HepG2 (cell line): ENCODE measurements at regions not wholly inside any gene's neighbourhood (a gene's known extent, or its start where the extent isn't known, plus 50 kb on each side); places are given as distances from the start of the nearest gene placed in this dataset.

Experiments used
- ATAC-seq: fragments of 200-7000 bp; cut with Tn5 transposase; 3 replicates; pipeline ENCODE4 v1.9.1; 2020; ENCODE audit warnings: mild to moderate bottlenecking, moderate library complexity
- BruUV-seq: library from RNA; stranded (reverse); fragments of 400-500 nt; replicated peaks from 2 replicates; lab custom pipeline; 2021; lab: Mats Ljungman, UMichigan
- CTCF ChIA-PET: fragments of 300-600 bp; formaldehyde crosslinking; extraction: SDS; loops from one replicate; lab custom pipeline; 2021; ENCODE audit warnings: low total read pairs, inconsistent platforms, low intra/inter-chr PET ratio; lab: Yijun Ruan, JAX
- POLR2A ChIA-PET: fragments of 350-600 bp; sonication (Branson Sonifier 250); formaldehyde crosslinking; loops from one replicate; lab custom pipeline; 2020; ENCODE audit warnings: antibody characterized with exemption, inconsistent platforms; lab: Yijun Ruan, JAX
- DNase-seq: peaks from one replicate; pipeline ENCODE4 v3.0.0-alpha.2; 2015; ENCODE audit warnings: low spot score
- FAIRE-seq: peaks from 3 replicates; lab custom pipeline; 2011; peaks lifted over from hg19 to GRCh38; lab: Jason Lieb, UNC
- H2AFZ ChIP-seq: one replicate; pipeline ENCODE4 v1.6.1; 2011; ENCODE audit warnings: low read length, inconsistent platforms
- H3K27ac ChIP-seq: fragments of 300-600 bp; 3 replicates; pipeline ENCODE4 v1.8.0; 2011; ENCODE audit warnings: mixed run types, mild to moderate bottlenecking, mixed read lengths, low read length, inconsistent platforms; ENCODE audit not compliant: insufficient read depth; ENCODE audit errors: extremely low read length
- H3K27me3 ChIP-seq, 2 experiments: fragments of 200-600 bp in 1 of 2; 2 replicates in 1 of 2; 3 replicates in 1 of 2; pipeline versions ENCODE4 v1.6.0 to v1.8.0; 2011; ENCODE audit warnings: low read length in 2 of 2, mild to moderate bottlenecking in 2 of 2, moderate library complexity in 2 of 2, inconsistent platforms in 1 of 2; ENCODE audit not compliant: insufficient read depth in 2 of 2, control insufficient read depth in 1 of 2
- H3K36me3 ChIP-seq, 2 experiments: fragments of 200-600 bp in 1 of 2; replicated peaks in 1 of 2; 2 replicates in 1 of 2; 3 replicates in 1 of 2; pipeline versions ENCODE4 v1.5.1 to v1.8.0; 2011; ENCODE audit warnings: low read length in 2 of 2, inconsistent platforms in 1 of 2; ENCODE audit not compliant: insufficient read depth in 2 of 2, control insufficient read depth in 1 of 2
- H3K4me1 ChIP-seq: 2 replicates; pipeline ENCODE4 v1.5.1; 2012; ENCODE audit warnings: low read length, inconsistent platforms; ENCODE audit not compliant: insufficient read depth
- H3K4me2 ChIP-seq: 2 replicates; pipeline ENCODE4 v1.6.0; 2011; ENCODE audit warnings: low read depth, low read length, inconsistent platforms
- H3K4me3 ChIP-seq, 3 experiments: fragments of 200-600 bp in 1 of 3; sonication (generic), shearing (Covaris generic) in 1 of 3; replicated peaks in 1 of 3; 2 replicates each; pipeline ENCODE4 v1.5.1; 2011 to 2016; ENCODE audit warnings: low read length in 3 of 3, inconsistent platforms in 2 of 3, low read depth in 2 of 3, mild to moderate bottlenecking in 2 of 3, control low read depth in 1 of 3, mixed read lengths in 1 of 3; ENCODE audit not compliant: insufficient read depth in 1 of 3
- H3K79me2 ChIP-seq: one replicate; pipeline ENCODE4 v1.6.1; 2011; ENCODE audit warnings: low read length, inconsistent platforms; ENCODE audit not compliant: insufficient read depth
- H3K9ac ChIP-seq: 2 replicates; pipeline ENCODE4 v1.6.0; 2011; ENCODE audit warnings: mild to moderate bottlenecking, low read depth, low read length, inconsistent platforms; ENCODE audit not compliant: insufficient read depth
- H3K9me3 ChIP-seq: 2 replicates; pipeline ENCODE4 v1.5.1; 2012; ENCODE audit warnings: mild to moderate bottlenecking, low read length
- H4K20me1 ChIP-seq: 2 replicates; pipeline ENCODE4 v1.6.0; 2011; ENCODE audit warnings: inconsistent platforms, mild to moderate bottlenecking, low read length, moderate library complexity; ENCODE audit not compliant: insufficient read depth
- AHR ChIP-seq: IDR thresholded peaks from 2 replicates; pipeline ENCODE4 v1.6.1; 2018; ENCODE audit warnings: missing genetic modification reagents, missing compliant biosample characterization
- PCBP2 ChIP-seq: fragments of 200-400 bp; formaldehyde crosslinking; optimal IDR thresholded peaks from 2 replicates; pipeline ENCODE3; 2018; ENCODE audit warnings: low read length, low read depth; ENCODE audit not compliant: poor library complexity, severe bottlenecking
- TOPORS ChIP-seq: sonication (generic); formaldehyde crosslinking; IDR thresholded peaks from 2 replicates; pipeline ENCODE4 v1.8.0; 2023; ENCODE audit warnings: mild to moderate bottlenecking, missing genetic modification reagents
- WIZ ChIP-seq: sonication (generic); formaldehyde crosslinking; IDR thresholded peaks from 2 replicates; pipeline ENCODE4 v1.5.1; 2020; ENCODE audit warnings: mild to moderate bottlenecking, missing genetic modification reagents
- ZNF275 ChIP-seq: sonication (generic); formaldehyde crosslinking; IDR thresholded peaks from 2 replicates; pipeline ENCODE4 v1.8.0; 2022; ENCODE audit warnings: missing genetic modification reagents, mild to moderate bottlenecking, inconsistent platforms, borderline replicate concordance
- ZNF788 ChIP-seq: sonication (generic); formaldehyde crosslinking; IDR thresholded peaks from 2 replicates; pipeline ENCODE4 v1.5.0; 2020; ENCODE audit warnings: mild to moderate bottlenecking, missing genetic modification reagents, borderline replicate concordance
- WGBS: methylation state at CpG from one replicate; pipeline ENCODE4 v1.1.6; 2017; ENCODE audit warnings: low lambda C conversion rate; 5-methylcytosine and 5-hydroxymethylcytosine counted together
- in situ Hi-C: cut with HindIII; loops from 2 replicates; pipeline ENCODE4 v1.10.0; 2017; ENCODE audit warnings: low pct_unique_long_range_greater_than_20kb; ENCODE audit not compliant: extremely low pct_ligation_motif_present
- intact Hi-C: fragments of 100-400 bp; cut with micrococcal nuclease; formaldehyde crosslinking; loops from one replicate; pipeline ENCODE4 v1.10.0; 2022; ENCODE audit not compliant: unreplicated experiment
- TF ChIP-seq, protein P1 (sequence below): sonication (generic); formaldehyde crosslinking; IDR thresholded peaks from 2 replicates; pipeline ENCODE4 v1.5.0; 2020; ENCODE audit warnings: mild to moderate bottlenecking, missing genetic modification reagents
- TF ChIP-seq, protein P2 (sequence below): sonication (generic); formaldehyde crosslinking; conservative IDR thresholded peaks from 2 replicates; pipeline ENCODE4 v1.4.0; 2020; ENCODE audit warnings: mild to moderate bottlenecking, missing genetic modification reagents, moderate library complexity

- no peak overlapping the region for H3K9ac ChIP-seq
- H3K9me3 ChIP-seq, result peaks cover 35% of the 10 kb centered on the region
- no peak for FAIRE-seq
- TF ChIP-seq ZNF788 (CRISPR knock-in tag), result no peak
- TF ChIP-seq AHR, result no peak
- no peak for TF ChIP-seq TOPORS
- TF ChIP-seq PCBP2, result no peak
- TF ChIP-seq, protein P1, sequence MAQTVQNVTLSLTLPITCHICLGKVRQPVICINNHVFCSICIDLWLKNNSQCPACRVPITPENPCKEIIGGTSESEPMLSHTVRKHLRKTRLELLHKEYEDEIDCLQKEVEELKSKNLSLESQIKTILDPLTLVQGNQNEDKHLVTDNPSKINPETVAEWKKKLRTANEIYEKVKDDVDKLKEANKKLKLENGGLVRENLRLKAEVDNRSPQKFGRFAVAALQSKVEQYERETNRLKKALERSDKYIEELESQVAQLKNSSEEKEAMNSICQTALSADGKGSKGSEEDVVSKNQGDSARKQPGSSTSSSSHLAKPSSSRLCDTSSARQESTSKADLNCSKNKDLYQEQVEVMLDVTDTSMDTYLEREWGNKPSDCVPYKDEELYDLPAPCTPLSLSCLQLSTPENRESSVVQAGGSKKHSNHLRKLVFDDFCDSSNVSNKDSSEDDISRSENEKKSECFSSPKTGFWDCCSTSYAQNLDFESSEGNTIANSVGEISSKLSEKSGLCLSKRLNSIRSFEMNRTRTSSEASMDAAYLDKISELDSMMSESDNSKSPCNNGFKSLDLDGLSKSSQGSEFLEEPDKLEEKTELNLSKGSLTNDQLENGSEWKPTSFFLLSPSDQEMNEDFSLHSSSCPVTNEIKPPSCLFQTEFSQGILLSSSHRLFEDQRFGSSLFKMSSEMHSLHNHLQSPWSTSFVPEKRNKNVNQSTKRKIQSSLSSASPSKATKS (CRISPR knock-in tag), result no peak
- no peak for TF ChIP-seq ZNF275
- TF ChIP-seq, protein P2, sequence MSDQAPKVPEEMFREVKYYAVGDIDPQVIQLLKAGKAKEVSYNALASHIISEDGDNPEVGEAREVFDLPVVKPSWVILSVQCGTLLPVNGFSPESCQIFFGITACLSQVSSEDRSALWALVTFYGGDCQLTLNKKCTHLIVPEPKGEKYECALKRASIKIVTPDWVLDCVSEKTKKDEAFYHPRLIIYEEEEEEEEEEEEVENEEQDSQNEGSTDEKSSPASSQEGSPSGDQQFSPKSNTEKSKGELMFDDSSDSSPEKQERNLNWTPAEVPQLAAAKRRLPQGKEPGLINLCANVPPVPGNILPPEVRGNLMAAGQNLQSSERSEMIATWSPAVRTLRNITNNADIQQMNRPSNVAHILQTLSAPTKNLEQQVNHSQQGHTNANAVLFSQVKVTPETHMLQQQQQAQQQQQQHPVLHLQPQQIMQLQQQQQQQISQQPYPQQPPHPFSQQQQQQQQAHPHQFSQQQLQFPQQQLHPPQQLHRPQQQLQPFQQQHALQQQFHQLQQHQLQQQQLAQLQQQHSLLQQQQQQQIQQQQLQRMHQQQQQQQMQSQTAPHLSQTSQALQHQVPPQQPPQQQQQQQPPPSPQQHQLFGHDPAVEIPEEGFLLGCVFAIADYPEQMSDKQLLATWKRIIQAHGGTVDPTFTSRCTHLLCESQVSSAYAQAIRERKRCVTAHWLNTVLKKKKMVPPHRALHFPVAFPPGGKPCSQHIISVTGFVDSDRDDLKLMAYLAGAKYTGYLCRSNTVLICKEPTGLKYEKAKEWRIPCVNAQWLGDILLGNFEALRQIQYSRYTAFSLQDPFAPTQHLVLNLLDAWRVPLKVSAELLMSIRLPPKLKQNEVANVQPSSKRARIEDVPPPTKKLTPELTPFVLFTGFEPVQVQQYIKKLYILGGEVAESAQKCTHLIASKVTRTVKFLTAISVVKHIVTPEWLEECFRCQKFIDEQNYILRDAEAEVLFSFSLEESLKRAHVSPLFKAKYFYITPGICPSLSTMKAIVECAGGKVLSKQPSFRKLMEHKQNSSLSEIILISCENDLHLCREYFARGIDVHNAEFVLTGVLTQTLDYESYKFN (CRISPR knock-in tag), result no peak
- no peak for TF ChIP-seq WIZ (CRISPR knock-in tag)
- H3K4me1 ChIP-seq, result no peaks in the 10 kb centered on the region
- in situ Hi-C loops, result no loop called here
- no peaks in the 10 kb centered on the region for H3K79me2 ChIP-seq
- H4K20me1 ChIP-seq, result no peaks in the 10 kb centered on the region
- BruUV-seq, result no TSS peak
- no peaks in the 10 kb centered on the region for H3K36me3 ChIP-seq
- H2AFZ ChIP-seq, result no peak overlapping the region
- ATAC-seq, result no peak
- H3K4me2 ChIP-seq, result no peak overlapping the region
- intact Hi-C loops, result no loop called here
- POLR2A ChIA-PET, result no interaction called here
- H3K27me3 ChIP-seq, result no peaks in the 10 kb centered on the region
- 19% methylated on average over 3 of the region's 12 CpGs for WGBS
- CTCF ChIA-PET, result no interaction called here
- H3K27ac ChIP-seq, result no peak overlapping the region
- no peak for DNase-seq
- no peak overlapping the region for H3K4me3 ChIP-seq
Observed at GRCh38 chrX:5648941-5649568, 579.6 kb downstream of the NLGN4X start.
